Vagina (tissue), 2 donors: ENCODE measurements at regions not wholly inside any gene's neighbourhood (a gene's known extent, or its start where the extent isn't known, plus 50 kb on each side); places are given as distances from the start of the nearest gene placed in this dataset.

ENCODE experiments used
- CTCF ChIP-seq, 3 experiments: fragments of 450-650 bp in 2 of 3; fragments of 200-600 bp in 1 of 3; sonication (generic) in 1 of 3; IDR thresholded peaks; one replicate each; pipeline ENCODE4 v1.5.1; 2017 to 2019; ENCODE audit warnings: antibody characterized with exemption in 3 of 3, mild to moderate bottlenecking in 2 of 3, moderate library complexity in 2 of 3
- POLR2A ChIP-seq, 2 donors: fragments of 450-650 bp; IDR thresholded peaks; one replicate each; pipeline ENCODE4 v1.6.1; 2017; ENCODE audit warnings: antibody characterized with exemption in 2 of 2, mild to moderate bottlenecking in 2 of 2, moderate library complexity in 2 of 2
- POLR2AphosphoS5 ChIP-seq, 2 donors: sonication (generic); formaldehyde crosslinking; IDR thresholded peaks; one replicate each; pipeline ENCODE4 v1.9.0; 2017; ENCODE audit warnings: antibody characterized with exemption in 2 of 2, mild to moderate bottlenecking in 2 of 2, low read depth in 1 of 2; ENCODE audit not compliant: insufficient read depth in 1 of 2

- TF ChIP-seq CTCF (IDR thresholded peaks at IDR 0.05) (no peak), POLR2A (IDR thresholded peaks at IDR 0.05) (no peak), POLR2AphosphoS5 (IDR thresholded peaks at IDR 0.05; ENCODE audit: insufficient read depth in 1 of 2, low read depth in 1 of 2) (no peak)
Measured at GRCh38 chr15:31433091-31433490, 106.5 kb downstream of the KLF13 start.
